ENCODE measurements at regions not wholly inside any gene's neighbourhood (a gene's known extent, or its start where the extent isn't known, plus 50 kb on each side); places are given as distances from the start of the nearest gene placed in this dataset.

DNA sequence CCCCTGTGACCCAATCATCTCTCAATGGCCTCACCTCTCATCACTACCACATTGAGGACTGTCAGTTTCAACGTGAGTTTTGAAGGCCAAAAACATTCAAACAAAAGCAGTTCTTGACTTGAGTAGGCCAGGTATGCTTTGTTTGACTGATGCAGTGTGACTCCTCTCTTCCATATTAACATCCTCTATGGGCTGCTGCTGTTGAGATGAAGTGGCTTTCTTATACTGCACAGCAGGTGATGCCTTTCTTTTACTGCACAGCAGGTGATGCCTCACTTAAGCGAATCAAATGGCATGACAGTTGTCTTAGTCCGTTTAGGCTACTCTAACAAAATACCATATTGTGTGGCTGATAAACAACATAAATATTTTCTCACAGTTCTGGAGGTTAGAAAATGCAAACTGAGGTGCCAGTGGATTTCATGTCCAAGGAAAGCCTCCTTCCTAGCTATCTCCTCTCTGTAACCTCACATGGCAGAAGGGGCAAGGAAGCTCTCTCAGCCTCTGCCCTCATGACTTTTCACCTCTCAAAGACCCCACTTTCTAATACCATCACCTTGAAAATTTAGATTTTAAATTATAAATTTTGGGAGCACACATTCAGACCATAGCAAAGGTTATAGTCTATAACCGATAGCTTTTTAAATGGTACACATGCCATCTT is 2267.9 kb upstream of the AGA start:
- no TSS peak for BruUV-seq (replicated peaks)
- no peak for ATAC-seq (ENCODE audit: low read depth)

More for the DNA sequence above, 2267.9 kb upstream of the AGA start:
- H3K14ac ChIP-seq (replicated peaks; ENCODE audit: low read depth, low read length) = no peak overlapping the region
- no peak overlapping the region for H3K4me3 ChIP-seq (ENCODE audit: insufficient read depth, low read depth, low read length)
- H3K4me1 ChIP-seq (ENCODE audit: control insufficient read depth, insufficient read depth, low read length) = no peaks in the 10 kb centered on the region
- ChIA-PET POLR2A (ENCODE audit: unreplicated experiment) (interaction anchor here (0.6 kb wide), 1 partner anchor 42 kb away, joined by 3 read pairs; no protein-coding TSS in a partner anchor), CTCF (no interaction called here)
- no peak overlapping the region for H3K56ac ChIP-seq (ENCODE audit: extremely low read depth, insufficient read depth, low read length)
- no peak overlapping the region for H2BK5ac ChIP-seq (ENCODE audit: low read depth, low read length, poor library complexity, severe bottlenecking)
- no peak overlapping the region for H2BK20ac ChIP-seq (ENCODE audit: low read depth, low read length)
- no peak for DNase-seq
- no peak overlapping the region for H3K27ac ChIP-seq (ENCODE audit: insufficient read depth, low read length)
- H3K79me1 ChIP-seq (ENCODE audit: low read depth in 1 of 2, low read length in 2 of 2) = no peaks in the 10 kb centered on the region
- no peaks in the 10 kb centered on the region for H3K9me1 ChIP-seq (ENCODE audit: insufficient read depth, low read length)
- no peaks in the 10 kb centered on the region for H3K27me3 ChIP-seq (ENCODE audit: control insufficient read depth, insufficient read depth, low read length)
- in situ Hi-C loops (cut with MboI; ENCODE audit: low sequenced_read_pairs) = no loop called here
- no peak overlapping the region for H3K4me2 ChIP-seq (ENCODE audit: low read depth, low read length)
- dilution Hi-C loops (cut with HindIII; ENCODE audit: low sequenced_read_pairs, unreplicated experiment) = no loop called here
- H3K9me3 ChIP-seq (ENCODE audit: control insufficient read depth, insufficient read depth, low read length) = no peaks in the 10 kb centered on the region
- no peak overlapping the region for H4K8ac ChIP-seq (ENCODE audit: low read depth in 2 of 2, low read length in 2 of 2)
- H3K36me3 ChIP-seq (ENCODE audit: control insufficient read depth, insufficient read depth, low read length) = no peaks in the 10 kb centered on the region
- H2AFZ ChIP-seq (replicated peaks; ENCODE audit: low read length, poor library complexity) = no peak overlapping the region
- intact Hi-C loops (cut with micrococcal nuclease) = no loop called here
- WGBS, 2 experiments (ENCODE audit: extremely low coverage in 2 of 2, insufficient read length in 1 of 2) = no CpG with 5 or more reads among the region's 4 CpGs
- H2AK5ac ChIP-seq (ENCODE audit: low read depth, low read length) = no peak overlapping the region
- H2BK15ac ChIP-seq (ENCODE audit: low read depth, low read length) = no peak overlapping the region
- H2BK120ac ChIP-seq (ENCODE audit: low read depth, low read length) = no peak overlapping the region
- no peak overlapping the region for H2AK9ac ChIP-seq (replicated peaks; ENCODE audit: low read depth, low read length, poor library complexity)
- no peak overlapping the region for H4K5ac ChIP-seq (ENCODE audit: low read depth, low read length)
- H3K4ac ChIP-seq (ENCODE audit: low read depth, low read length) = no peak overlapping the region
- no peaks in the 10 kb centered on the region for H4K20me1 ChIP-seq (ENCODE audit: insufficient read depth, low read length)
- H3K9ac ChIP-seq (ENCODE audit: low read depth, low read length) = no peak overlapping the region
- no peak for TF ChIP-seq SMC3 (IDR thresholded peaks at IDR 0.05; ENCODE audit: low read depth, low read length)
- TF ChIP-seq MXI1 (IDR thresholded peaks at IDR 0.05; ENCODE audit: borderline replicate concordance, low read depth, low read length) = no peak
- TF ChIP-seq, protein P1, sequence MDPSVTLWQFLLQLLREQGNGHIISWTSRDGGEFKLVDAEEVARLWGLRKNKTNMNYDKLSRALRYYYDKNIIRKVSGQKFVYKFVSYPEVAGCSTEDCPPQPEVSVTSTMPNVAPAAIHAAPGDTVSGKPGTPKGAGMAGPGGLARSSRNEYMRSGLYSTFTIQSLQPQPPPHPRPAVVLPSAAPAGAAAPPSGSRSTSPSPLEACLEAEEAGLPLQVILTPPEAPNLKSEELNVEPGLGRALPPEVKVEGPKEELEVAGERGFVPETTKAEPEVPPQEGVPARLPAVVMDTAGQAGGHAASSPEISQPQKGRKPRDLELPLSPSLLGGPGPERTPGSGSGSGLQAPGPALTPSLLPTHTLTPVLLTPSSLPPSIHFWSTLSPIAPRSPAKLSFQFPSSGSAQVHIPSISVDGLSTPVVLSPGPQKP (IDR thresholded peaks at IDR 0.05; ENCODE audit: borderline replicate concordance, low read depth, low read length) = no peak
- TF ChIP-seq NFE2L2 (IDR thresholded peaks at IDR 0.05; ENCODE audit: low read depth, low read length) = no peak
- no peak for TF ChIP-seq POLR2A (IDR thresholded peaks at IDR 0.05; ENCODE audit: low read depth, low read length)
- no peak for TF ChIP-seq FOS (IDR thresholded peaks at IDR 0.05; ENCODE audit: low read depth, low read length)
- TF ChIP-seq, protein P2, sequence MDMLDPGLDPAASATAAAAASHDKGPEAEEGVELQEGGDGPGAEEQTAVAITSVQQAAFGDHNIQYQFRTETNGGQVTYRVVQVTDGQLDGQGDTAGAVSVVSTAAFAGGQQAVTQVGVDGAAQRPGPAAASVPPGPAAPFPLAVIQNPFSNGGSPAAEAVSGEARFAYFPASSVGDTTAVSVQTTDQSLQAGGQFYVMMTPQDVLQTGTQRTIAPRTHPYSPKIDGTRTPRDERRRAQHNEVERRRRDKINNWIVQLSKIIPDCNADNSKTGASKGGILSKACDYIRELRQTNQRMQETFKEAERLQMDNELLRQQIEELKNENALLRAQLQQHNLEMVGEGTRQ (IDR thresholded peaks at IDR 0.05; ENCODE audit: low read depth, low read length) = no peak
- TF ChIP-seq CHD1 (IDR thresholded peaks at IDR 0.05; ENCODE audit: low read depth, low read length) = no peak
- TF ChIP-seq, protein P3, sequence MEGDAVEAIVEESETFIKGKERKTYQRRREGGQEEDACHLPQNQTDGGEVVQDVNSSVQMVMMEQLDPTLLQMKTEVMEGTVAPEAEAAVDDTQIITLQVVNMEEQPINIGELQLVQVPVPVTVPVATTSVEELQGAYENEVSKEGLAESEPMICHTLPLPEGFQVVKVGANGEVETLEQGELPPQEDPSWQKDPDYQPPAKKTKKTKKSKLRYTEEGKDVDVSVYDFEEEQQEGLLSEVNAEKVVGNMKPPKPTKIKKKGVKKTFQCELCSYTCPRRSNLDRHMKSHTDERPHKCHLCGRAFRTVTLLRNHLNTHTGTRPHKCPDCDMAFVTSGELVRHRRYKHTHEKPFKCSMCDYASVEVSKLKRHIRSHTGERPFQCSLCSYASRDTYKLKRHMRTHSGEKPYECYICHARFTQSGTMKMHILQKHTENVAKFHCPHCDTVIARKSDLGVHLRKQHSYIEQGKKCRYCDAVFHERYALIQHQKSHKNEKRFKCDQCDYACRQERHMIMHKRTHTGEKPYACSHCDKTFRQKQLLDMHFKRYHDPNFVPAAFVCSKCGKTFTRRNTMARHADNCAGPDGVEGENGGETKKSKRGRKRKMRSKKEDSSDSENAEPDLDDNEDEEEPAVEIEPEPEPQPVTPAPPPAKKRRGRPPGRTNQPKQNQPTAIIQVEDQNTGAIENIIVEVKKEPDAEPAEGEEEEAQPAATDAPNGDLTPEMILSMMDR (conservative IDR thresholded peaks at IDR 0.05; ENCODE audit: low read depth, low read length) = no peak
- TF ChIP-seq RAD21 (IDR thresholded peaks at IDR 0.05; ENCODE audit: low read length) = no peak
- no peak overlapping the region for H3K23ac ChIP-seq (ENCODE audit: low read depth, low read length)
- H4K91ac ChIP-seq (ENCODE audit: insufficient read depth, low read depth, low read length) = no peak overlapping the region
- no peak overlapping the region for H3K18ac ChIP-seq (ENCODE audit: low read depth, low read length)

Measured in IMR-90 (cell line).